ENCODE measurements at regions not wholly inside any gene's neighbourhood (a gene's known extent, or its start where the extent isn't known, plus 50 kb on each side); places are given as distances from the start of the nearest gene placed in this dataset.

DNA sequence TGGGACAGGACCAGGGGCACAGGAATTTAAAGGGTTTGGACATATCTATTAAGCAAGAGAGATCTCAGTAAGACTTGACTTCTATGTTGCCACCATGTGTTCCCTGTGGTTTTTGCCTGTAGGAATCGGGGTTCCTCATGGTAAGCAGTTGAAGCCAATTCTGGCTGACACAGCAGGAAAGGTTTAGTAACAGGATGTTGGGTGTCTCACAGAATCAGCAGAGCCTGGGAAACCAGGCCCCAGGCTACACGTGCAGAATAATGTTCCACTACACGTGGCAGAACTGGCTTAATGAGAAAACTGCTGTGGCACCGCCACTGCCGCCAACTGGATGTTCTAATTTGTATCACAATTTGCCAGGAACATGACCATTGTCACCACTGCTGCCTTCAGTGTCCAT lies 264.6 kb upstream of the PLET1 start:
- WGBS (ENCODE audit: insufficient coverage): 39% methylated on average over 4 of the region's 5 CpGs
- Histone ChIP-seq H3K27me3 (replicated peaks in 2 of 5; ENCODE audit: control insufficient read depth in 4 of 5, insufficient read depth in 5 of 5, low read length in 4 of 5) (peaks cover 0 to 2% (median 0%) of the 10 kb centered on the region in 5 experiments), H3K9me3 (ENCODE audit: control extremely low read depth in 1 of 5, control insufficient read depth in 4 of 5, insufficient read depth in 2 of 5, low read depth in 1 of 5, low read length in 4 of 5) (peaks cover 0 to 4% (median 0%) of the 10 kb centered on the region in 5 experiments), H3K27ac (ENCODE audit: insufficient read depth in 1 of 2, low read depth in 1 of 2, low read length in 2 of 2, poor library complexity in 1 of 2, severe bottlenecking in 2 of 2) (no peak overlapping the region), H3K4me3 (ENCODE audit: control insufficient read depth in 1 of 7, extremely low read depth in 1 of 7, insufficient read depth in 4 of 7, low read depth in 2 of 7, low read length in 6 of 7) (no peak overlapping the region), H3K4me1 (ENCODE audit: control extremely low read depth in 1 of 4, control insufficient read depth in 4 of 4, insufficient read depth in 4 of 4, low read length in 3 of 4) (peaks cover 0 to 32% (median 6%) of the 10 kb centered on the region in 4 experiments), H3K36me3 (ENCODE audit: control insufficient read depth in 4 of 4, insufficient read depth in 4 of 4, low read length in 3 of 4) (no peaks in the 10 kb centered on the region)
- DNase-seq: peak; percentile 15 to 61 (median 31)
- ChIA-PET CTCF (interaction anchor here (0.9 to 3.4 kb wide), 4 partner anchors 12 to 191 kb away, joined by 3 to 10 read pairs (median 4); no protein-coding TSS in a partner anchor), POLR2A (no interaction called here)

DNA sequence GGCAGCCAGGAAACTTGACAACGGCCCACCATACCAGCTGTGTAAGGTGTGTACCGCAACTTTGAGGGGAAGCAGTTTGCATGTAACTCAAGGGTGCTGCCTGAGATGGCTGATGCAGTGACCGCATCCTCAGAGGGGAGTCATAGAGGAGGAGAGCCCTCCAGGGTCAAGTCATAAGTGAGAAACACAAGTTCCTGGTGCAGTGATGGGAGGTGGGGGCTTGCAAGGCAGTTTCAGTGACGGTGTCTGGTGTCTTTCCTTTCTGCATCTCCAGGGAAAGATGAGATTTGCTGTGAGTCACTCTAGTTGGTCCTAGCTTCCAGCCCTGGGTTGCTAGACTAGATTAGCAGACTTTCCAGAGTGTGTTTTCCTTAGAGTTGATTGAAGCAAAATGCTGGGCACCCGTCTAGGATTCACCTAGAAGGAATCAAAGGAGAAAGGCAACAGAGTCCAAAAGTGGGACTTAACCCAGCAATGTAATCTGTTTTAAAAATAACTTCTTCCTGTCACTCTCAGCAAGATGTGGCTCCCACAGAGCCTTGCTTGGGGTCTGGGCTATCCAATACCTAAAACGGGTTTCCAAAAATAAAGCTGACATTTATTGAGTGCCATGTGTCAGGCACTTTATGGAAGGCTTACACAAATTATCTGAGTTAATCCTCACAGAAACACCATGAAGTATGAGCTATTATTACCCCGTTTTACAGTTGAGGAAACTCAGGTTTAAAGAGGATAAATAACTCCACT lies 265.4 kb upstream of the PLET1 start:
- no peak overlapping the region for H3K4me3 ChIP-seq (ENCODE audit: control insufficient read depth in 1 of 7, extremely low read depth in 1 of 7, insufficient read depth in 4 of 7, low read depth in 2 of 7, low read length in 6 of 7)
- H3K4me1 ChIP-seq (ENCODE audit: control extremely low read depth in 1 of 4, control insufficient read depth in 4 of 4, insufficient read depth in 4 of 4, low read length in 3 of 4): peaks cover 0 to 30% (median 6%) of the 10 kb centered on the region in 4 experiments
- no peak for DNase-seq
- CTCF ChIA-PET: interaction anchor here (0.8 to 3.4 kb wide), 4 partner anchors 12 to 191 kb away, joined by 3 to 10 read pairs (median 4); no protein-coding TSS in a partner anchor
- peaks cover 0 to 4% (median 0%) of the 10 kb centered on the region in 5 experiments for H3K9me3 ChIP-seq (ENCODE audit: control extremely low read depth in 1 of 5, control insufficient read depth in 4 of 5, insufficient read depth in 2 of 5, low read depth in 1 of 5, low read length in 4 of 5)
- H3K27me3 ChIP-seq (replicated peaks in 2 of 5; ENCODE audit: control insufficient read depth in 4 of 5, insufficient read depth in 5 of 5, low read length in 4 of 5): peaks cover 0 to 2% (median 0%) of the 10 kb centered on the region in 5 experiments
- no peak overlapping the region for H3K27ac ChIP-seq (ENCODE audit: insufficient read depth in 1 of 2, low read depth in 1 of 2, low read length in 2 of 2, poor library complexity in 1 of 2, severe bottlenecking in 2 of 2)
- POLR2A ChIA-PET: no interaction called here
- WGBS (ENCODE audit: insufficient coverage): 93% methylated on average over 7 of the region's 7 CpGs
- no peaks in the 10 kb centered on the region for H3K36me3 ChIP-seq (ENCODE audit: control insufficient read depth in 4 of 4, insufficient read depth in 4 of 4, low read length in 3 of 4)

DNA sequence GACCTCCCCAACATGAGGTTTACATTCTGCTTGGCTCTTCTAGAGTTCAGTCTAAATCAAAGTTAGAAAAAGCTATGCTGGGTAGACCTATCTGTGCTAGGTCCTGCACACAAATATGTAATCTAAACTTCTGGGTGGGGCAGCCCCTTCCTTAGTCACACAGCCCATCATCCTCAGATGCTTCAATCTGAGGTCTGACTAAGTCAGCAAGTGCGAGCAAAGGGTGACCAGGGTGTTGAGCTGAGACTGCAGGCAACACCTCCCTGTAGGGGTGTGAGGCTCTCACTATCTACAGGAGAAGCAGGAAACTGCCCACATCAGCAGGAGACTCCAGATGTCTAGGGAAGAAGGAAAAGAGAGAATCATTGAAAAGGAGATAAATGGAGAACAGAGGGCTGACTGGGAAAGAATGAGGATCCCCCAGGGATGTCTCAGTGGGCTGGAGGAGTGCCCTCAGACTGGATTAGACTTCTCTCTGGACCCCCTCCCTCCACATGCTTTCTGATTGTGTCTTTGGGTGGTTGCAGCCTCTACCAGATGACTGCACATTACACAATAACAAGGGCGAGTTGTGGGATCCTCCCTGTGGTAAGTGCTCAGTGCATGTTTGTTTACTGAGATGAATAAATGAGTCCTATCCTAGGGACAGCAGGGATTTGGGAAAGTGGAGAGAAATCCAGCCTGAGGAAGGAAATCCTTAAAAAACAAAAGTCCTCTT lies 266.2 kb upstream of the PLET1 start:
- peaks cover 0 to 4% (median 0%) of the 10 kb centered on the region in 5 experiments for H3K9me3 ChIP-seq (ENCODE audit: control extremely low read depth in 1 of 5, control insufficient read depth in 4 of 5, insufficient read depth in 2 of 5, low read depth in 1 of 5, low read length in 4 of 5)
- no peaks in the 10 kb centered on the region for H3K36me3 ChIP-seq (ENCODE audit: control insufficient read depth in 4 of 4, insufficient read depth in 4 of 4, low read length in 3 of 4)
- H3K27me3 ChIP-seq (replicated peaks in 2 of 5; ENCODE audit: control insufficient read depth in 4 of 5, insufficient read depth in 5 of 5, low read length in 4 of 5): peaks cover 0 to 2% (median 0%) of the 10 kb centered on the region in 5 experiments
- ChIA-PET POLR2A (no interaction called here), CTCF (interaction anchor here (0.8 to 3.4 kb wide), 3 partner anchors 11 to 192 kb away, joined by 3 to 10 read pairs (median 3); no protein-coding TSS in a partner anchor)
- H3K27ac ChIP-seq (ENCODE audit: insufficient read depth in 1 of 2, low read depth in 1 of 2, low read length in 2 of 2, poor library complexity in 1 of 2, severe bottlenecking in 2 of 2): no peak overlapping the region
- H3K4me3 ChIP-seq (ENCODE audit: control insufficient read depth in 1 of 7, extremely low read depth in 1 of 7, insufficient read depth in 4 of 7, low read depth in 2 of 7, low read length in 6 of 7): no peak overlapping the region
- H3K4me1 ChIP-seq (ENCODE audit: control extremely low read depth in 1 of 4, control insufficient read depth in 4 of 4, insufficient read depth in 4 of 4, low read length in 3 of 4): peaks cover 0 to 30% (median 6%) of the 10 kb centered on the region in 4 experiments
- 100% methylated on average over 1 of the region's 2 CpGs for WGBS (ENCODE audit: insufficient coverage)
- no peak for DNase-seq

DNA sequence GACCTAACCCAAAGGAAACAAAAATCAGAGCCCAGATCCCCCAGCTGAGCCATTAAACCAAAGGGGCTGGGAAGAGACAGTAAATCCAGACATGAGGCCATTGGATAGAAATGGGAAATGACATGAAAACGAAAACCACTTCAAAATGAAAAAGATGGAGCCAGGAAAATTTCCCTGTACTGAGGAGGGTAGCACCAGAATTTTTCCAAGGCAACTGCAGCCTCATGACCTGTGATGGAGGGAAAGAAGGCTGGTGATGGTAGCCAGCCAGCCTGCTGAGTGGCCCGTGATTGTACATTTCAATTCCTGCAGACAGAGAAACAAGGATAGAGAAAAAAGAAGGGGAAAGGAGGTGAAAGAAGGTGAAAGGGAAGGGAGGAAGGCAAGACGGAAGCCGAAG lies 268.4 kb upstream of the PLET1 start:
- POLR2A ChIA-PET: interaction anchor here (0.7 kb wide), 1 partner anchor 941 kb away, joined by 3 read pairs; no protein-coding TSS in a partner anchor
- DNase-seq: no peak
- Histone ChIP-seq H3K4me3 (ENCODE audit: control insufficient read depth in 1 of 7, extremely low read depth in 1 of 7, insufficient read depth in 4 of 7, low read depth in 2 of 7, low read length in 6 of 7) (no peak overlapping the region), H3K36me3 (ENCODE audit: control insufficient read depth in 4 of 4, insufficient read depth in 4 of 4, low read length in 3 of 4) (no peaks in the 10 kb centered on the region), H3K4me1 (ENCODE audit: control extremely low read depth in 1 of 4, control insufficient read depth in 4 of 4, insufficient read depth in 4 of 4, low read length in 3 of 4) (peaks cover 0 to 20% (median 4%) of the 10 kb centered on the region in 4 experiments), H3K27me3 (replicated peaks in 2 of 5; ENCODE audit: control insufficient read depth in 4 of 5, insufficient read depth in 5 of 5, low read length in 4 of 5) (peaks cover 0 to 2% (median 0%) of the 10 kb centered on the region in 5 experiments), H3K9me3 (ENCODE audit: control extremely low read depth in 1 of 5, control insufficient read depth in 4 of 5, insufficient read depth in 2 of 5, low read depth in 1 of 5, low read length in 4 of 5) (peaks cover 0 to 2% (median 0%) of the 10 kb centered on the region in 5 experiments), H3K27ac (ENCODE audit: insufficient read depth in 1 of 2, low read depth in 1 of 2, low read length in 2 of 2, poor library complexity in 1 of 2, severe bottlenecking in 2 of 2) (no peak overlapping the region)
- WGBS (ENCODE audit: insufficient coverage): 97% methylated on average over 4 of the region's 4 CpGs
- CTCF ChIA-PET: interaction anchor here (0.8 kb wide), 1 partner anchor 18 kb away, joined by 3 read pairs; no protein-coding TSS in a partner anchor

DNA sequence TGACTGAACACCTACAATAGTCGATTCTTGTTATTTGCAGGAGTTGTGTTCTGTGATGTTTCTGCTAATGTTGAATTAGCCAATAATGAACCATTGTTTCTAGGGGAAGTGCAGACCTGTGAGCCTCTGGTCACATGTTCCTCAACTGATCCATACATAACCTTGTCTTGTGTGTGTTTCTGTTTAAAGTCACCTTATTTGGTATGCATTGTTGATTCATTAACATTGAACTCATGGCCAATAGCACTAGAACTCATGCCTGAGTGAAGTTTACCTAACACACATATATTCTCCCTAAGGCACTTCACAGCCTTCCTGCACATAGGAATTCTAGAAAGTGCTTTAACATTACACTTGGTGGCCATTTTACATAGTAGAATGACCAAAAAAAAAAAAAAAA lies 271.8 kb upstream of the PLET1 start:
- peaks cover 0 to 10% (median 2%) of the 10 kb centered on the region in 5 experiments for H3K27me3 ChIP-seq (replicated peaks in 2 of 5; ENCODE audit: control insufficient read depth in 4 of 5, insufficient read depth in 5 of 5, low read length in 4 of 5)
- 100% methylated on average over 1 of the region's 1 CpG for WGBS (ENCODE audit: insufficient coverage)
- H3K4me3 ChIP-seq (ENCODE audit: control insufficient read depth in 1 of 7, extremely low read depth in 1 of 7, insufficient read depth in 4 of 7, low read depth in 2 of 7, low read length in 6 of 7): no peak overlapping the region
- no peaks in the 10 kb centered on the region for H3K4me1 ChIP-seq (ENCODE audit: control extremely low read depth in 1 of 4, control insufficient read depth in 4 of 4, insufficient read depth in 4 of 4, low read length in 3 of 4)
- H3K36me3 ChIP-seq (ENCODE audit: control insufficient read depth in 4 of 4, insufficient read depth in 4 of 4, low read length in 3 of 4): no peaks in the 10 kb centered on the region
- ChIA-PET POLR2A (no interaction called here), CTCF (interaction anchor here (0.7 kb wide), 1 partner anchor 17 kb away, joined by 3 read pairs; no protein-coding TSS in a partner anchor)
- no peak overlapping the region for H3K27ac ChIP-seq (ENCODE audit: insufficient read depth in 1 of 2, low read depth in 1 of 2, low read length in 2 of 2, poor library complexity in 1 of 2, severe bottlenecking in 2 of 2)
- no peak for DNase-seq
- H3K9me3 ChIP-seq (ENCODE audit: control extremely low read depth in 1 of 5, control insufficient read depth in 4 of 5, insufficient read depth in 2 of 5, low read depth in 1 of 5, low read length in 4 of 5): peaks cover 0 to 2% (median 0%) of the 10 kb centered on the region in 5 experiments

DNA sequence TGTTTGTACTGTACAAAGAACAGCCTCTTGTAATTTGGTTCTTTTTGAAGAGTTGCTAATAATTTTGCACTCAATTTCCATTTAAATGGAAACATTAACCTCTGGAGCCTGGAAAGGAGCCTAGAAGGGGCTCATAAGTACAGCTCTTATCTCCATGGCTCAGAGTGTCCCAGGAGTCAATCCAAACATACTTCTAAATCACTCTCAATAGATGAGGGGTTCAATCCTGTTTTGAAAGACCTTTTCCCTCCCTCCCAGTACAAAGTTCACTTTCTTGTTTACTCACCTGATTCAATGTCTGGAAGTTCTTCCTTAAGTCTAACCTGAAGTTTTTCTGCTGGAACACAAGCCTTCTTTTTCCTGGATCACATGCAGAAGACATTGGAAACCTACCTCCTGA lies 273.0 kb upstream of the PLET1 start:
- DNase-seq: no peak
- no peaks in the 10 kb centered on the region for H3K4me1 ChIP-seq (ENCODE audit: control extremely low read depth in 1 of 4, control insufficient read depth in 4 of 4, insufficient read depth in 4 of 4, low read length in 3 of 4)
- no peak overlapping the region for H3K4me3 ChIP-seq (ENCODE audit: control insufficient read depth in 1 of 7, extremely low read depth in 1 of 7, insufficient read depth in 4 of 7, low read depth in 2 of 7, low read length in 6 of 7)
- H3K9me3 ChIP-seq (ENCODE audit: control extremely low read depth in 1 of 5, control insufficient read depth in 4 of 5, insufficient read depth in 2 of 5, low read depth in 1 of 5, low read length in 4 of 5): peaks cover 0 to 2% (median 0%) of the 10 kb centered on the region in 5 experiments
- ChIA-PET CTCF (no interaction called here), POLR2A (interaction anchor here (0.8 kb wide), 1 partner anchor 13 kb away, joined by 3 read pairs; no protein-coding TSS in a partner anchor)
- no peak overlapping the region for H3K27ac ChIP-seq (ENCODE audit: insufficient read depth in 1 of 2, low read depth in 1 of 2, low read length in 2 of 2, poor library complexity in 1 of 2, severe bottlenecking in 2 of 2)
- peaks cover 0 to 10% (median 2%) of the 10 kb centered on the region in 5 experiments for H3K27me3 ChIP-seq (replicated peaks in 2 of 5; ENCODE audit: control insufficient read depth in 4 of 5, insufficient read depth in 5 of 5, low read length in 4 of 5)
- H3K36me3 ChIP-seq (ENCODE audit: control insufficient read depth in 4 of 4, insufficient read depth in 4 of 4, low read length in 3 of 4): no peaks in the 10 kb centered on the region
